ENCODE measurements at regions not wholly inside any gene's neighbourhood (a gene's known extent, or its start where the extent isn't known, plus 50 kb on each side); places are given as distances from the start of the nearest gene placed in this dataset.
A peak's percentile ranks its signal among the peaks of the same experiment; 100 is the strongest.

- H3K4ac ChIP-seq (ENCODE audit: low read length): no peak overlapping the region
- peaks cover 0 to 4% of the 10 kb centered on the region in 2 donors for H3K9me3 ChIP-seq (replicated peaks in 1 of 2; ENCODE audit: control insufficient read depth in 2 of 2, insufficient read depth in 1 of 2, low read depth in 1 of 2, low read length in 2 of 2)
- H2BK12ac ChIP-seq (ENCODE audit: low read length): no peak overlapping the region
- peaks cover 0 to 2% of the 10 kb centered on the region in 2 donors for H3K36me3 ChIP-seq (replicated peaks in 1 of 2; ENCODE audit: control insufficient read depth in 2 of 2, insufficient read depth in 2 of 2, low read length in 2 of 2)
- no peak overlapping the region for H2AFZ ChIP-seq (ENCODE audit: low read length)
- no peak overlapping the region for H3K4me3 ChIP-seq (ENCODE audit: low read length in 2 of 2)
- no peak overlapping the region for H3K18ac ChIP-seq (ENCODE audit: low read length)
- H3K79me1 ChIP-seq (ENCODE audit: low read depth, low read length): no peaks in the 10 kb centered on the region
- no peaks in the 10 kb centered on the region for H3K4me1 ChIP-seq (ENCODE audit: control insufficient read depth in 2 of 2, insufficient read depth in 1 of 2, low read depth in 1 of 2, low read length in 2 of 2)
- no peak overlapping the region for H4K8ac ChIP-seq (ENCODE audit: low read depth, low read length)
- no peak for DNase-seq (ENCODE audit: low spot score)
- no peak overlapping the region for H2BK5ac ChIP-seq (ENCODE audit: low read length)
- H4K91ac ChIP-seq (ENCODE audit: low read depth, low read length, poor library complexity): no peak overlapping the region
- no peak overlapping the region for H3K9ac ChIP-seq (ENCODE audit: low read depth, low read length, poor library complexity)
- H3K27me3 ChIP-seq (ENCODE audit: control insufficient read depth in 3 of 3, insufficient read depth in 3 of 3, low read depth in 1 of 3, low read length in 3 of 3): no peaks in the 10 kb centered on the region
- no peak overlapping the region for H3K23ac ChIP-seq (ENCODE audit: low read depth, low read length, poor library complexity)
- no peak overlapping the region for H3K4me2 ChIP-seq (ENCODE audit: insufficient read depth, low read length, poor library complexity, severe bottlenecking)
- H3K14ac ChIP-seq (ENCODE audit: low read length): no peak overlapping the region
- no peak overlapping the region for H2BK120ac ChIP-seq (ENCODE audit: low read depth, low read length)
- no CpG with 5 or more reads among the region's 6 CpGs for WGBS, 2 donors (ENCODE audit: extremely low coverage in 2 of 2, insufficient read length in 2 of 2, insufficient replicate concordance in 1 of 2)
- H2AK5ac ChIP-seq (ENCODE audit: low read depth, low read length): no peak overlapping the region
- H2BK15ac ChIP-seq (ENCODE audit: low read length): no peak overlapping the region
- H3K27ac ChIP-seq (replicated peaks; ENCODE audit: low read length): no peak overlapping the region
These were observed 1201.2 kb downstream of the TBC1D22A start for GRCh38 chr22:47963660-47964059.

DNA sequence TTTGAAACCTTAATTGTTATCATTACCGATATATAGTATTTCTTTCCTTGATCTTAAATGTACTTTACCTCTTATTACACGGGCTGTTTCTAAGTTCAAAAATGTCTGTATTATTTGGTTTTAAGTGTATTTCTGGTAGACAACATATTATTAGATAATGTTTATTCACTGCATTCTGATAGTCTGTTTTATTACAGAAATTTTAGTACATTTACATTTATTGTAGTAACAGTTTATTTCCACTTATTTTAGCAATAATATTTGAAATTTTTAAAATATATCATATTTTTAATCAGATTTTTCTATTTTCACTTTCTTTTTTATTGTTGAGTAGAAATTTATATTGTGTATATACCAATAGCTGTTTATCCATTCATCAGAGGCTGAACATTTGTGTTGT lies 1195.2 kb downstream of the TBC1D22A start:
- Histone ChIP-seq H3K9me3 (replicated peaks in 1 of 2; ENCODE audit: control insufficient read depth in 2 of 2, insufficient read depth in 1 of 2, low read depth in 1 of 2, low read length in 2 of 2) (peaks cover 2 to 7% of the 10 kb centered on the region in 2 donors), H2BK120ac (ENCODE audit: low read depth, low read length) (no peak overlapping the region), H3K4me2 (ENCODE audit: insufficient read depth, low read length, poor library complexity, severe bottlenecking) (no peak overlapping the region), H3K36me3 (replicated peaks in 1 of 2; ENCODE audit: control insufficient read depth in 2 of 2, insufficient read depth in 2 of 2, low read length in 2 of 2) (peaks cover 0 to 2% of the 10 kb centered on the region in 2 donors), H3K27me3 (ENCODE audit: control insufficient read depth in 3 of 3, insufficient read depth in 3 of 3, low read depth in 1 of 3, low read length in 3 of 3) (no peaks in the 10 kb centered on the region), H3K23ac (ENCODE audit: low read depth, low read length, poor library complexity) (no peak overlapping the region), H2BK12ac (ENCODE audit: low read length) (no peak overlapping the region), H2BK5ac (ENCODE audit: low read length) (no peak overlapping the region), H3K4me1 (ENCODE audit: control insufficient read depth in 2 of 2, insufficient read depth in 1 of 2, low read depth in 1 of 2, low read length in 2 of 2) (no peaks in the 10 kb centered on the region), H4K91ac (ENCODE audit: low read depth, low read length, poor library complexity) (no peak overlapping the region), H2AK5ac (ENCODE audit: low read depth, low read length) (no peak overlapping the region), H3K79me1 (ENCODE audit: low read depth, low read length) (no peaks in the 10 kb centered on the region), H3K18ac (ENCODE audit: low read length) (no peak overlapping the region), H3K14ac (ENCODE audit: low read length) (no peak overlapping the region), H2BK15ac (ENCODE audit: low read length) (no peak overlapping the region), H3K9ac (ENCODE audit: low read depth, low read length, poor library complexity) (no peak overlapping the region), H3K27ac (replicated peaks; ENCODE audit: low read length) (no peak overlapping the region), H4K8ac (ENCODE audit: low read depth, low read length) (no peak overlapping the region), H3K4me3 (ENCODE audit: low read length in 2 of 2) (no peak overlapping the region), H2AFZ (ENCODE audit: low read length) (no peak overlapping the region), H3K4ac (ENCODE audit: low read length) (no peak overlapping the region)
- DNase-seq (ENCODE audit: low spot score): no peak
- no CpG with 5 or more reads among the region's 2 CpGs for WGBS, 2 donors (ENCODE audit: extremely low coverage in 2 of 2, insufficient read length in 2 of 2, insufficient replicate concordance in 1 of 2)

DNA sequence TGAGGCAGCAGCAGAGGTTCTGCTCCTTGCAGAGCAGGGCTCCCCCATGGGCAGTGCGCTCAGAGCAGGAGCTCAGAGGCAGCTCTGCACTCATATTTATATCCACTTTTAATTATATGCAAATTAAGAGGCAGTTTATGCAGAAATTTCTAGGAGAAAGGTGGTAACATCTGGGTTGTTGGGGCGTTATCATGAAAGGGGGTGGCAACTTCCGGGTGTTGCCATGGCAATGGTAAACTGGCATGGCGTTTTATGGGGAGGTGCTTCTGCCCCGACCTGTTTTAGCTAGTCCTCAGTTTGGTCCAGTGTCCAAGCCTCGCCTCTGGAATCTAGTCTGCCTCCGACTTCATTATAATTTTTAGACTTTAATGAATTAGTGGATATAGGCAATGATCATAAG lies 1191.7 kb downstream of the TBC1D22A start:
- DNase-seq (ENCODE audit: low spot score): no peak
- no CpG with 5 or more reads among the region's 7 CpGs for WGBS, 2 donors (ENCODE audit: extremely low coverage in 2 of 2, insufficient read length in 2 of 2, insufficient replicate concordance in 1 of 2)
- Histone ChIP-seq H3K4ac (ENCODE audit: low read length) (no peak overlapping the region), H3K4me2 (ENCODE audit: insufficient read depth, low read length, poor library complexity, severe bottlenecking) (no peak overlapping the region), H3K27me3 (ENCODE audit: control insufficient read depth in 3 of 3, insufficient read depth in 3 of 3, low read depth in 1 of 3, low read length in 3 of 3) (no peaks in the 10 kb centered on the region), H2AFZ (ENCODE audit: low read length) (no peak overlapping the region), H3K4me3 (ENCODE audit: low read length in 2 of 2) (no peak overlapping the region), H2BK120ac (ENCODE audit: low read depth, low read length) (no peak overlapping the region), H3K79me1 (ENCODE audit: low read depth, low read length) (no peaks in the 10 kb centered on the region), H2AK5ac (ENCODE audit: low read depth, low read length) (no peak overlapping the region), H3K9me3 (replicated peaks in 1 of 2; ENCODE audit: control insufficient read depth in 2 of 2, insufficient read depth in 1 of 2, low read depth in 1 of 2, low read length in 2 of 2) (peaks cover 2 to 8% of the 10 kb centered on the region in 2 donors), H4K91ac (ENCODE audit: low read depth, low read length, poor library complexity) (no peak overlapping the region), H4K8ac (ENCODE audit: low read depth, low read length) (no peak overlapping the region), H3K14ac (ENCODE audit: low read length) (no peak overlapping the region), H3K4me1 (ENCODE audit: control insufficient read depth in 2 of 2, insufficient read depth in 1 of 2, low read depth in 1 of 2, low read length in 2 of 2) (no peaks in the 10 kb centered on the region), H2BK5ac (ENCODE audit: low read length) (no peak overlapping the region), H3K23ac (ENCODE audit: low read depth, low read length, poor library complexity) (no peak overlapping the region), H2BK15ac (ENCODE audit: low read length) (no peak overlapping the region), H3K36me3 (replicated peaks in 1 of 2; ENCODE audit: control insufficient read depth in 2 of 2, insufficient read depth in 2 of 2, low read length in 2 of 2) (peaks cover 0 to 2% of the 10 kb centered on the region in 2 donors), H2BK12ac (ENCODE audit: low read length) (no peak overlapping the region), H3K27ac (replicated peaks; ENCODE audit: low read length) (no peak overlapping the region), H3K18ac (ENCODE audit: low read length) (no peak overlapping the region), H3K9ac (ENCODE audit: low read depth, low read length, poor library complexity) (no peak overlapping the region)

GRCh38 chr22:47944941-47945340 lies 1182.5 kb downstream of the TBC1D22A start:
- no CpG with 5 or more reads among the region's 6 CpGs for WGBS, 2 donors (ENCODE audit: extremely low coverage in 2 of 2, insufficient read length in 2 of 2, insufficient replicate concordance in 1 of 2)

More at GRCh38 chr22:47944941-47945340, 1182.5 kb downstream of the TBC1D22A start:
- Histone ChIP-seq H2BK120ac (ENCODE audit: low read depth, low read length) (peak overlapping the region; percentile 39), H2BK5ac (ENCODE audit: low read length) (no peak overlapping the region), H3K23ac (ENCODE audit: low read depth, low read length, poor library complexity) (no peak overlapping the region), H2BK12ac (ENCODE audit: low read length) (no peak overlapping the region), H3K79me1 (ENCODE audit: low read depth, low read length) (no peaks in the 10 kb centered on the region), H2BK15ac (ENCODE audit: low read length) (no peak overlapping the region), H3K4me2 (ENCODE audit: insufficient read depth, low read length, poor library complexity, severe bottlenecking) (no peak overlapping the region), H3K36me3 (replicated peaks in 1 of 2; ENCODE audit: control insufficient read depth in 2 of 2, insufficient read depth in 2 of 2, low read length in 2 of 2) (no peaks in the 10 kb centered on the region), H3K27ac (replicated peaks; ENCODE audit: low read length) (no peak overlapping the region), H3K4me3 (ENCODE audit: low read length in 2 of 2) (no peak overlapping the region), H4K8ac (ENCODE audit: low read depth, low read length) (no peak overlapping the region), H3K9ac (ENCODE audit: low read depth, low read length, poor library complexity) (no peak overlapping the region), H3K18ac (ENCODE audit: low read length) (peak overlapping the region; percentile 31), H2AFZ (ENCODE audit: low read length) (no peak overlapping the region), H3K14ac (ENCODE audit: low read length) (peak overlapping the region; percentile 14), H3K27me3 (ENCODE audit: control insufficient read depth in 3 of 3, insufficient read depth in 3 of 3, low read depth in 1 of 3, low read length in 3 of 3) (no peaks in the 10 kb centered on the region), H2AK5ac (ENCODE audit: low read depth, low read length) (peak overlapping the region; percentile 88), H3K9me3 (replicated peaks in 1 of 2; ENCODE audit: control insufficient read depth in 2 of 2, insufficient read depth in 1 of 2, low read depth in 1 of 2, low read length in 2 of 2) (peaks cover 0 to 2% of the 10 kb centered on the region in 2 donors), H3K4ac (ENCODE audit: low read length) (no peak overlapping the region), H3K4me1 (ENCODE audit: control insufficient read depth in 2 of 2, insufficient read depth in 1 of 2, low read depth in 1 of 2, low read length in 2 of 2) (peaks cover 0 to 7% of the 10 kb centered on the region in 2 donors), H4K91ac (ENCODE audit: low read depth, low read length, poor library complexity) (no peak overlapping the region)
- DNase-seq (ENCODE audit: low spot score): no peak
